ENCODE measurements at regions not wholly inside any gene's neighbourhood (a gene's known extent, or its start where the extent isn't known, plus 50 kb on each side); places are given as distances from the start of the nearest gene placed in this dataset.

GRCh38 chr13:91024157-91024792, 323.2 kb upstream of the MIR17HG start:
- no peaks in the 10 kb centered on the region for H3K36me3 ChIP-seq
- no peak for DNase-seq (ENCODE audit: extremely low spot score in 2 of 2)
- H3K4me3 ChIP-seq, result no peak overlapping the region
- H3K9me3 ChIP-seq, result no peaks in the 10 kb centered on the region
- H3K27ac ChIP-seq, result no peak overlapping the region
- TF ChIP-seq POLR2A (IDR thresholded peaks at IDR 0.05), result no peak
- TF ChIP-seq, protein P1, sequence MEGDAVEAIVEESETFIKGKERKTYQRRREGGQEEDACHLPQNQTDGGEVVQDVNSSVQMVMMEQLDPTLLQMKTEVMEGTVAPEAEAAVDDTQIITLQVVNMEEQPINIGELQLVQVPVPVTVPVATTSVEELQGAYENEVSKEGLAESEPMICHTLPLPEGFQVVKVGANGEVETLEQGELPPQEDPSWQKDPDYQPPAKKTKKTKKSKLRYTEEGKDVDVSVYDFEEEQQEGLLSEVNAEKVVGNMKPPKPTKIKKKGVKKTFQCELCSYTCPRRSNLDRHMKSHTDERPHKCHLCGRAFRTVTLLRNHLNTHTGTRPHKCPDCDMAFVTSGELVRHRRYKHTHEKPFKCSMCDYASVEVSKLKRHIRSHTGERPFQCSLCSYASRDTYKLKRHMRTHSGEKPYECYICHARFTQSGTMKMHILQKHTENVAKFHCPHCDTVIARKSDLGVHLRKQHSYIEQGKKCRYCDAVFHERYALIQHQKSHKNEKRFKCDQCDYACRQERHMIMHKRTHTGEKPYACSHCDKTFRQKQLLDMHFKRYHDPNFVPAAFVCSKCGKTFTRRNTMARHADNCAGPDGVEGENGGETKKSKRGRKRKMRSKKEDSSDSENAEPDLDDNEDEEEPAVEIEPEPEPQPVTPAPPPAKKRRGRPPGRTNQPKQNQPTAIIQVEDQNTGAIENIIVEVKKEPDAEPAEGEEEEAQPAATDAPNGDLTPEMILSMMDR (IDR thresholded peaks at IDR 0.05), result no peak
- TF ChIP-seq POLR2AphosphoS5 (IDR thresholded peaks at IDR 0.05; ENCODE audit: insufficient read depth in 1 of 2, low read depth in 1 of 2), result no peak
- no peaks in the 10 kb centered on the region for H3K4me1 ChIP-seq
- intact Hi-C loops (cut with DNase I), result no loop called here
- H3K27me3 ChIP-seq, result no peaks in the 10 kb centered on the region

DNA sequence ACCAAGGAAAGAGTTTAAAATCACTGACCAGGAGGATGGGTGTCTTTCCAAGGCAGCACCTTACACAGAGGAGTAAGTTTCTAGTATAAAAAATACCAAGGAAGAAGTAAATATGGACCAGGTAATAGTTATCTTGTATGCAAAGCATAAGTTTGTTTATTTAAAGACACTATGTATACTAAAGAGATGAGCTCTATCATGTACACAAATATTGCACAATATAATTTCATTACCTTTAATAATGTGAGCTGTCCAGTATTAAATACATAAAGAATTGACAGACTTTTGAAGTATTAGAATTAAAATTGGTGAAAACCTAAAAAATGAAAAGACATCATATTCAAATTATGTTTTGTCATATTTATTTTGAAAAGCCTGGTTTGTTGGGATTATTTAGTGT, 322.0 kb upstream of the MIR17HG start:
- no peaks in the 10 kb centered on the region for H3K4me1 ChIP-seq
- no peak overlapping the region for H3K4me3 ChIP-seq
- H3K27ac ChIP-seq, result no peak overlapping the region
- H3K27me3 ChIP-seq, result no peaks in the 10 kb centered on the region
- no peaks in the 10 kb centered on the region for H3K36me3 ChIP-seq
- H3K9me3 ChIP-seq, result no peaks in the 10 kb centered on the region
- DNase-seq (ENCODE audit: extremely low spot score in 2 of 2), result no peak
- intact Hi-C loops (cut with DNase I), result no loop called here
- TF ChIP-seq, protein P1 (IDR thresholded peaks at IDR 0.05), result no peak
- TF ChIP-seq POLR2AphosphoS5 (IDR thresholded peaks at IDR 0.05; ENCODE audit: insufficient read depth in 1 of 2, low read depth in 1 of 2) (no peak), POLR2A (IDR thresholded peaks at IDR 0.05) (no peak)

- TF ChIP-seq, protein P1 (IDR thresholded peaks at IDR 0.05), result no peak
- TF ChIP-seq POLR2AphosphoS5 (IDR thresholded peaks at IDR 0.05; ENCODE audit: insufficient read depth in 1 of 2, low read depth in 1 of 2) (no peak), POLR2A (IDR thresholded peaks at IDR 0.05) (no peak)
- no peaks in the 10 kb centered on the region for H3K4me1 ChIP-seq
- H3K27ac ChIP-seq, result no peak overlapping the region
- no peaks in the 10 kb centered on the region for H3K36me3 ChIP-seq
- H3K9me3 ChIP-seq, result no peaks in the 10 kb centered on the region
- no peak overlapping the region for H3K4me3 ChIP-seq
- intact Hi-C loops (cut with DNase I), result no loop called here
- no peak for DNase-seq (ENCODE audit: extremely low spot score in 2 of 2)
- H3K27me3 ChIP-seq, result no peaks in the 10 kb centered on the region
Measured at GRCh38 chr13:91031508-91031907, 316.0 kb upstream of the MIR17HG start.

GRCh38 chr13:91032104-91032503, 315.4 kb upstream of the MIR17HG start:
- intact Hi-C loops (cut with DNase I), result no loop called here
- H3K9me3 ChIP-seq, result no peaks in the 10 kb centered on the region
- no peaks in the 10 kb centered on the region for H3K4me1 ChIP-seq
- H3K4me3 ChIP-seq, result no peak overlapping the region
- TF ChIP-seq POLR2AphosphoS5 (IDR thresholded peaks at IDR 0.05; ENCODE audit: insufficient read depth in 1 of 2, low read depth in 1 of 2) (no peak), POLR2A (IDR thresholded peaks at IDR 0.05) (no peak)
- TF ChIP-seq, protein P1 (IDR thresholded peaks at IDR 0.05), result no peak
- H3K27ac ChIP-seq, result no peak overlapping the region
- no peak for DNase-seq (ENCODE audit: extremely low spot score in 2 of 2)
- no peaks in the 10 kb centered on the region for H3K27me3 ChIP-seq
- H3K36me3 ChIP-seq, result no peaks in the 10 kb centered on the region

DNA sequence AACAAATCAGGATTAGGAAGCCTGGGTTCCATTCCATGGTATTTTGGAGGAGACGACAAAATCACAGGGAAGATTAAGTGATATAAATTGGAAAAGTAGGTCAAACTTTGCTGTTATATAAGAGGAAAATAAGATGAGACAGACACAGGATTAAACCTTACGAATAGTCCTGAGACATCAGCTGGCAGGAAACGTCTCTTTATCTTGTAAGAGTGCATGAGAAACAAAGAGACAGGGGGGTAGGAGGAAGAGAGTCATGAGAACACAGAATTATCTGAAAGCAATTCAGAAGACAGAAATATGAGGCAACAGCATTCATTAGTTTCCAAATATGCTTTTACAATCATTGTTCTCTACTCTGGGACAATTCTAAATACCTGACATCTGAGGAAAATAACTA, 310.6 kb upstream of the MIR17HG start:
- Histone ChIP-seq H3K4me3 (no peak overlapping the region), H3K4me1 (no peaks in the 10 kb centered on the region), H3K27me3 (no peaks in the 10 kb centered on the region), H3K9me3 (no peaks in the 10 kb centered on the region), H3K27ac (no peak overlapping the region), H3K36me3 (no peaks in the 10 kb centered on the region)
- DNase-seq (ENCODE audit: extremely low spot score in 2 of 2), result no peak
- intact Hi-C loops (cut with DNase I), result no loop called here
- TF ChIP-seq, protein P1 (IDR thresholded peaks at IDR 0.05), result no peak
- TF ChIP-seq POLR2A (IDR thresholded peaks at IDR 0.05) (no peak), POLR2AphosphoS5 (IDR thresholded peaks at IDR 0.05; ENCODE audit: insufficient read depth in 1 of 2, low read depth in 1 of 2) (no peak)

Measured in vagina (tissue), 2 donors.